Panc1 (cell line): ENCODE measurements at regions not wholly inside any gene's neighbourhood (a gene's known extent, or its start where the extent isn't known, plus 50 kb on each side); places are given as distances from the start of the nearest gene placed in this dataset.

ENCODE experiments used
- ATAC-seq: fragments of 200-7000 bp; cut with Tn5 transposase; 2 replicates; pipeline ENCODE4 v1.9.1; 2020; ENCODE audit warnings: mild to moderate bottlenecking, moderate library complexity
- BruUV-seq: library from RNA; stranded (reverse); fragments of 400-500 nt; replicated peaks from 2 replicates; lab custom pipeline; 2021; lab: Mats Ljungman, UMichigan
- CTCF ChIA-PET: fragments of 300-600 bp; sonication (Branson Sonifier 250); formaldehyde crosslinking; loops from one replicate; lab custom pipeline; 2022; ENCODE audit warnings: antibody characterized with exemption; lab: Charles Lee
- POLR2A ChIA-PET: fragments of 300-600 bp; sonication (Branson Sonifier 250); formaldehyde crosslinking; loops from one replicate; lab custom pipeline; 2022; ENCODE audit warnings: antibody characterized with exemption; lab: Charles Lee
- DNase-seq: peaks from one replicate; pipeline ENCODE4 v3.0.0-alpha.2; 2010; ENCODE audit warnings: low read depth, low spot score
- H3K27ac ChIP-seq: 2 replicates; pipeline ENCODE4 v1.5.1; 2011; ENCODE audit warnings: mild to moderate bottlenecking, low read length, inconsistent platforms
- H3K27me3 ChIP-seq: fragments of 200-500 bp; sonication (Bioruptor generic); 2 replicates; pipeline ENCODE4 v1.6.0; 2014; ENCODE audit warnings: low read length, inconsistent platforms; ENCODE audit not compliant: control insufficient read depth, insufficient read depth
- H3K36me3 ChIP-seq: fragments of 200-500 bp; sonication (Bioruptor generic); 2 replicates; pipeline ENCODE4 v1.5.1; 2014; ENCODE audit warnings: inconsistent platforms, mild to moderate bottlenecking, low read length, moderate library complexity; ENCODE audit not compliant: control insufficient read depth, insufficient read depth
- H3K4me1 ChIP-seq: 2 replicates; pipeline ENCODE4 v1.5.1; 2011; ENCODE audit warnings: inconsistent platforms, mild to moderate bottlenecking, low read length, moderate library complexity; ENCODE audit not compliant: control insufficient read depth, insufficient read depth
- H3K4me3 ChIP-seq, 2 experiments: 2 replicates each; pipeline ENCODE4 v1.5.1; 2011 to 2012; ENCODE audit warnings: low read depth in 2 of 2, low read length in 2 of 2, mild to moderate bottlenecking in 2 of 2, inconsistent platforms in 1 of 2, moderate library complexity in 1 of 2
- H3K9me3 ChIP-seq: fragments of 200-500 bp; sonication (Bioruptor generic); 2 replicates; pipeline ENCODE4 v1.5.1; 2014; ENCODE audit warnings: low read depth, mild to moderate bottlenecking, inconsistent platforms, low read length, moderate library complexity; ENCODE audit not compliant: control insufficient read depth, insufficient read depth
- CTCF ChIP-seq: fragments of 450-650 bp; IDR thresholded peaks from 2 replicates; pipeline ENCODE4 v1.5.1; 2017; ENCODE audit warnings: mild to moderate bottlenecking
- POLR2AphosphoS5 ChIP-seq: IDR thresholded peaks from 2 replicates; pipeline ENCODE4 v1.6.1; 2012; ENCODE audit warnings: mild to moderate bottlenecking, low read depth, low read length, moderate library complexity
- REST ChIP-seq, 2 experiments: IDR thresholded peaks; 2 replicates each; pipeline ENCODE4 v1.6.1; 2011 to 2012; ENCODE audit warnings: low read depth in 2 of 2, control low read depth in 1 of 2, low read length in 1 of 2, mild to moderate bottlenecking in 1 of 2, moderate library complexity in 1 of 2; ENCODE audit not compliant: insufficient read depth in 1 of 2
- SIN3A ChIP-seq: IDR thresholded peaks from 2 replicates; pipeline ENCODE4 v1.6.1; 2012; ENCODE audit warnings: low read depth, mild to moderate bottlenecking, low read length, moderate library complexity, borderline replicate concordance; ENCODE audit not compliant: insufficient read depth
- TCF7L2 ChIP-seq: IDR thresholded peaks from 2 replicates; pipeline ENCODE4 v1.6.1; 2011; ENCODE audit warnings: mild to moderate bottlenecking, low read depth, low read length, inconsistent platforms
- in situ Hi-C: cut with HindIII; loops from 2 replicates; pipeline ENCODE4 v1.10.0; 2016; ENCODE audit warnings: low sequenced_read_pairs, low pct_unique_long_range_greater_than_20kb
- intact Hi-C: fragments of 100-400 bp; cut with micrococcal nuclease; formaldehyde crosslinking; loops from one replicate; pipeline ENCODE4 v1.10.0; 2022; ENCODE audit not compliant: unreplicated experiment

DNA sequence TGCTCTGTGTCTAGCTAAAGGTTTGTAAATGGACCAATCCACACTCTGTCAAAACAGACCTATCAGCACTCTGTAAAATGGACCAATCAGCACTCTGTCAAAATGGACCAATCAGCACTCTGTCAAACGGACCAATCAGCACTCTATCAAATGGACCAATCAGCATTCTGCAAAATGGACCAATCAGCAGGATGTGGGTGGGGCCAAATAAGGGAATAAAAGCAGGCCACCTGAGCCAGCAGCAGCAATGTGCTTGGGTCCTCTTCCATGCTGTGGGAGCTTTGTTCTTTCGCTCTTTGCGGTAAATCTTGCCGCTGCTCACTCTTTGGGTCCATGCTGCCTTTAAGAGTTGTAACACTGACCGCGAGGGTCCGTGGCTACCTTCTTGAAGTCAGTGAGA is 740.5 kb upstream of the POM121L12 start:
- no peak for TF ChIP-seq SIN3A
- no peak for TF ChIP-seq TCF7L2
- no peak for TF ChIP-seq REST (IDR thresholded peaks at IDR 0.05; ENCODE audit: insufficient read depth in 1 of 2, low read depth in 2 of 2, low read length in 1 of 2)
- no peak for TF ChIP-seq POLR2AphosphoS5
- no peak for TF ChIP-seq CTCF
- no peak for DNase-seq
- Histone ChIP-seq H3K36me3 (no peaks in the 10 kb centered on the region), H3K4me1 (no peaks in the 10 kb centered on the region), H3K4me3 (no peak overlapping the region), H3K27ac (no peak overlapping the region), H3K9me3 (no peaks in the 10 kb centered on the region), H3K27me3 (no peaks in the 10 kb centered on the region)
- CTCF ChIA-PET = no interaction called here
- intact Hi-C loops = no loop called here
- POLR2A ChIA-PET = no interaction called here
- in situ Hi-C loops = no loop called here
- BruUV-seq = no TSS peak
- no peak for ATAC-seq

GRCh38 chr7:52289247-52289646 is 746.2 kb upstream of the POM121L12 start:
- H3K36me3 ChIP-seq = no peaks in the 10 kb centered on the region
- in situ Hi-C loops (no loop called here), intact Hi-C loops (no loop called here)
- ATAC-seq (no peak), DNase-seq (no peak)
- TF ChIP-seq CTCF (no peak), REST (IDR thresholded peaks at IDR 0.05; ENCODE audit: insufficient read depth in 1 of 2, low read depth in 2 of 2, low read length in 1 of 2) (no peak), POLR2AphosphoS5 (no peak), SIN3A (no peak), TCF7L2 (no peak)
- H3K27me3 ChIP-seq = no peaks in the 10 kb centered on the region
- no TSS peak for BruUV-seq
- H3K9me3 ChIP-seq = no peaks in the 10 kb centered on the region
- no peaks in the 10 kb centered on the region for H3K4me1 ChIP-seq
- POLR2A ChIA-PET = no interaction called here
- H3K27ac ChIP-seq = no peak overlapping the region
- H3K4me3 ChIP-seq = no peak overlapping the region
- CTCF ChIA-PET = no interaction called here
